HepG2 (cell line): ENCODE measurements at regions not wholly inside any gene's neighbourhood (a gene's known extent, or its start where the extent isn't known, plus 50 kb on each side); places are given as distances from the start of the nearest gene placed in this dataset.

ENCODE experiments used
- ATAC-seq: fragments of 200-7000 bp; cut with Tn5 transposase; 3 replicates; pipeline ENCODE4 v1.9.1; 2020; ENCODE audit warnings: mild to moderate bottlenecking, moderate library complexity
- BruUV-seq: library from RNA; stranded (reverse); fragments of 400-500 nt; replicated peaks from 2 replicates; lab custom pipeline; 2021; lab: Mats Ljungman, UMichigan
- CTCF ChIA-PET: fragments of 300-600 bp; formaldehyde crosslinking; extraction: SDS; loops from one replicate; lab custom pipeline; 2021; ENCODE audit warnings: low total read pairs, inconsistent platforms, low intra/inter-chr PET ratio; lab: Yijun Ruan, JAX
- POLR2A ChIA-PET: fragments of 350-600 bp; sonication (Branson Sonifier 250); formaldehyde crosslinking; loops from one replicate; lab custom pipeline; 2020; ENCODE audit warnings: antibody characterized with exemption, inconsistent platforms; lab: Yijun Ruan, JAX
- DNase-seq: peaks from one replicate; pipeline ENCODE4 v3.0.0-alpha.2; 2015; ENCODE audit warnings: low spot score
- FAIRE-seq: peaks from 3 replicates; lab custom pipeline; 2011; peaks lifted over from hg19 to GRCh38; lab: Jason Lieb, UNC
- H2AFZ ChIP-seq: one replicate; pipeline ENCODE4 v1.6.1; 2011; ENCODE audit warnings: low read length, inconsistent platforms
- H3K27ac ChIP-seq: fragments of 300-600 bp; 3 replicates; pipeline ENCODE4 v1.8.0; 2011; ENCODE audit warnings: mixed run types, mild to moderate bottlenecking, mixed read lengths, low read length, inconsistent platforms; ENCODE audit not compliant: insufficient read depth; ENCODE audit errors: extremely low read length
- H3K27me3 ChIP-seq, 2 experiments: fragments of 200-600 bp in 1 of 2; 2 replicates in 1 of 2; 3 replicates in 1 of 2; pipeline versions ENCODE4 v1.6.0 to v1.8.0; 2011; ENCODE audit warnings: low read length in 2 of 2, mild to moderate bottlenecking in 2 of 2, moderate library complexity in 2 of 2, inconsistent platforms in 1 of 2; ENCODE audit not compliant: insufficient read depth in 2 of 2, control insufficient read depth in 1 of 2
- H3K36me3 ChIP-seq, 2 experiments: fragments of 200-600 bp in 1 of 2; replicated peaks in 1 of 2; 2 replicates in 1 of 2; 3 replicates in 1 of 2; pipeline versions ENCODE4 v1.5.1 to v1.8.0; 2011; ENCODE audit warnings: low read length in 2 of 2, inconsistent platforms in 1 of 2; ENCODE audit not compliant: insufficient read depth in 2 of 2, control insufficient read depth in 1 of 2
- H3K4me1 ChIP-seq: 2 replicates; pipeline ENCODE4 v1.5.1; 2012; ENCODE audit warnings: low read length, inconsistent platforms; ENCODE audit not compliant: insufficient read depth
- H3K4me2 ChIP-seq: 2 replicates; pipeline ENCODE4 v1.6.0; 2011; ENCODE audit warnings: low read depth, low read length, inconsistent platforms
- H3K4me3 ChIP-seq, 3 experiments: fragments of 200-600 bp in 1 of 3; sonication (generic), shearing (Covaris generic) in 1 of 3; replicated peaks in 1 of 3; 2 replicates each; pipeline ENCODE4 v1.5.1; 2011 to 2016; ENCODE audit warnings: low read length in 3 of 3, inconsistent platforms in 2 of 3, low read depth in 2 of 3, mild to moderate bottlenecking in 2 of 3, control low read depth in 1 of 3, mixed read lengths in 1 of 3; ENCODE audit not compliant: insufficient read depth in 1 of 3
- H3K79me2 ChIP-seq: one replicate; pipeline ENCODE4 v1.6.1; 2011; ENCODE audit warnings: low read length, inconsistent platforms; ENCODE audit not compliant: insufficient read depth
- H3K9ac ChIP-seq: 2 replicates; pipeline ENCODE4 v1.6.0; 2011; ENCODE audit warnings: mild to moderate bottlenecking, low read depth, low read length, inconsistent platforms; ENCODE audit not compliant: insufficient read depth
- H3K9me3 ChIP-seq: 2 replicates; pipeline ENCODE4 v1.5.1; 2012; ENCODE audit warnings: mild to moderate bottlenecking, low read length
- H4K20me1 ChIP-seq: 2 replicates; pipeline ENCODE4 v1.6.0; 2011; ENCODE audit warnings: inconsistent platforms, mild to moderate bottlenecking, low read length, moderate library complexity; ENCODE audit not compliant: insufficient read depth
- FIP1L1 ChIP-seq: fragments of 200-400 bp; formaldehyde crosslinking; IDR thresholded peaks from 2 replicates; pipeline ENCODE4 v1.6.1; 2018; ENCODE audit warnings: low read depth, mild to moderate bottlenecking, low read length, moderate library complexity, borderline replicate concordance; ENCODE audit not compliant: insufficient read depth
- FOXA3 ChIP-seq: IDR thresholded peaks from 2 replicates; pipeline ENCODE4 v1.6.1; 2016; ENCODE audit warnings: missing genetic modification reagents, missing compliant biosample characterization
- FOXK2 ChIP-seq: fragments of 450-650 bp; IDR thresholded peaks from 2 replicates; pipeline ENCODE4 v1.6.1; 2016
- IRF9 ChIP-seq: sonication (generic); formaldehyde crosslinking; IDR thresholded peaks from 2 replicates; pipeline ENCODE4 v1.8.0; 2022; ENCODE audit warnings: missing genetic modification reagents, mild to moderate bottlenecking, borderline replicate concordance
- MBNL3 ChIP-seq: fragments of 250-450 bp; sonication (Bioruptor Pico); conservative IDR thresholded peaks from 2 replicates; pipeline ENCODE4 v1.8.0; 2022; ENCODE audit warnings: mild to moderate bottlenecking, inconsistent platforms
- NRL ChIP-seq: sonication (generic); formaldehyde crosslinking; IDR thresholded peaks from 2 replicates; pipeline ENCODE4 v1.5.0; 2020; ENCODE audit warnings: missing genetic modification reagents, mild to moderate bottlenecking, moderate library complexity, borderline replicate concordance
- PAF1 ChIP-seq: IDR thresholded peaks from 2 replicates; pipeline ENCODE4 v1.6.1; 2016; ENCODE audit warnings: missing genetic modification reagents, missing compliant biosample characterization
- RARA ChIP-seq: IDR thresholded peaks from 2 replicates; pipeline ENCODE4 v1.6.1; 2016; ENCODE audit warnings: missing genetic modification reagents, missing compliant biosample characterization
- SIX1 ChIP-seq: sonication (generic); formaldehyde crosslinking; IDR thresholded peaks from 2 replicates; pipeline ENCODE4 v1.4.0; 2020; ENCODE audit warnings: missing genetic modification reagents, borderline replicate concordance
- SMAD1 ChIP-seq: sonication (generic); formaldehyde crosslinking; IDR thresholded peaks from 2 replicates; pipeline ENCODE4 v1.4.0; 2020; ENCODE audit warnings: missing genetic modification reagents, low read depth, mild to moderate bottlenecking, borderline replicate concordance
- TFE3 ChIP-seq: IDR thresholded peaks from 2 replicates; pipeline ENCODE4 v1.6.1; 2016
- ZBTB37 ChIP-seq: sonication (generic); formaldehyde crosslinking; IDR thresholded peaks from 2 replicates; pipeline ENCODE4 v1.4.0; 2020; ENCODE audit warnings: mild to moderate bottlenecking, missing genetic modification reagents
- ZBTB4 ChIP-seq: sonication (generic); formaldehyde crosslinking; IDR thresholded peaks from 2 replicates; pipeline ENCODE4 v1.4.0; 2020; ENCODE audit warnings: missing genetic modification reagents, mild to moderate bottlenecking, borderline replicate concordance
- ZNF17 ChIP-seq: sonication (generic); formaldehyde crosslinking; IDR thresholded peaks from 2 replicates; pipeline ENCODE4 v1.5.0; 2020; ENCODE audit warnings: mild to moderate bottlenecking, missing genetic modification reagents
- ZNF20 ChIP-seq: sonication (generic); formaldehyde crosslinking; IDR thresholded peaks from 2 replicates; pipeline ENCODE4 v1.4.0; 2020; ENCODE audit warnings: mild to moderate bottlenecking, moderate library complexity, missing genetic modification reagents
- ZNF317 ChIP-seq: sonication (generic); formaldehyde crosslinking; IDR thresholded peaks from 2 replicates; pipeline ENCODE4 v1.5.0; 2020; ENCODE audit warnings: mild to moderate bottlenecking, missing genetic modification reagents
- ZNF670 ChIP-seq: sonication (generic); formaldehyde crosslinking; IDR thresholded peaks from 2 replicates; pipeline ENCODE4 v1.8.0; 2022; ENCODE audit warnings: mild to moderate bottlenecking, missing genetic modification reagents, borderline replicate concordance
- ZNF816 ChIP-seq: sonication (generic); formaldehyde crosslinking; IDR thresholded peaks from 2 replicates; pipeline ENCODE4 v1.8.0; 2022; ENCODE audit warnings: missing genetic modification reagents, mild to moderate bottlenecking, borderline replicate concordance
- WGBS: methylation state at CpG from one replicate; pipeline ENCODE4 v1.1.6; 2017; ENCODE audit warnings: low lambda C conversion rate; 5-methylcytosine and 5-hydroxymethylcytosine counted together
- in situ Hi-C: cut with HindIII; loops from 2 replicates; pipeline ENCODE4 v1.10.0; 2017; ENCODE audit warnings: low pct_unique_long_range_greater_than_20kb; ENCODE audit not compliant: extremely low pct_ligation_motif_present
- intact Hi-C: fragments of 100-400 bp; cut with micrococcal nuclease; formaldehyde crosslinking; loops from one replicate; pipeline ENCODE4 v1.10.0; 2022; ENCODE audit not compliant: unreplicated experiment

GRCh38 chr5:27220752-27221151 is 182.4 kb upstream of the CDH9 start (continued):
- no peak for TF ChIP-seq ZBTB37 (CRISPR knock-in tag)
- TF ChIP-seq PAF1 (CRISPR knock-in tag) = no peak
- no peak for TF ChIP-seq RARA (CRISPR knock-in tag)
- no peak for TF ChIP-seq FOXA3
- no peak for TF ChIP-seq NRL (CRISPR knock-in tag)
- TF ChIP-seq IRF9 = no peak

- Histone ChIP-seq H3K36me3 (no peaks in the 10 kb centered on the region), H4K20me1 (no peaks in the 10 kb centered on the region), H3K9ac (no peak overlapping the region), H3K27me3 (no peaks in the 10 kb centered on the region), H3K27ac (no peak overlapping the region), H3K79me2 (no peaks in the 10 kb centered on the region), H3K4me1 (no peaks in the 10 kb centered on the region), H3K4me3 (peak overlapping the region in 1 of 3 experiments; percentile 40; a peak in 1 of 6 replicates), H3K9me3 (no peaks in the 10 kb centered on the region), H2AFZ (peak overlapping the region; percentile 40), H3K4me2 (peak overlapping the region; percentile 63; the same call in 1 of the 2 replicates)
- 26% methylated on average over 6 of the region's 7 CpGs for WGBS
- POLR2A ChIA-PET = no interaction called here
- BruUV-seq = no TSS peak
- in situ Hi-C loops (no loop called here), intact Hi-C loops (no loop called here)
- CTCF ChIA-PET = no interaction called here
- DNase-seq (no peak), FAIRE-seq (no peak), ATAC-seq (peak; percentile 76)
- TF ChIP-seq ZNF816 (CRISPR knock-in tag) (no peak), ZNF17 (CRISPR knock-in tag) (no peak), SMAD1 (CRISPR knock-in tag) (no peak), TFE3 (CRISPR knock-in tag) (no peak), SIX1 (CRISPR knock-in tag) (no peak), ZNF20 (no peak), FOXK2 (no peak), MBNL3 (CRISPR knock-in tag) (no peak), FIP1L1 (no peak), ZBTB4 (CRISPR knock-in tag) (no peak), ZNF670 (CRISPR knock-in tag) (no peak), ZNF317 (no peak)
These were observed 179.6 kb upstream of the CDH9 start for GRCh38 chr5:27217977-27218376.
